ENCODE measurements at regions not wholly inside any gene's neighbourhood (a gene's known extent, or its start where the extent isn't known, plus 50 kb on each side); places are given as distances from the start of the nearest gene placed in this dataset.

DNA sequence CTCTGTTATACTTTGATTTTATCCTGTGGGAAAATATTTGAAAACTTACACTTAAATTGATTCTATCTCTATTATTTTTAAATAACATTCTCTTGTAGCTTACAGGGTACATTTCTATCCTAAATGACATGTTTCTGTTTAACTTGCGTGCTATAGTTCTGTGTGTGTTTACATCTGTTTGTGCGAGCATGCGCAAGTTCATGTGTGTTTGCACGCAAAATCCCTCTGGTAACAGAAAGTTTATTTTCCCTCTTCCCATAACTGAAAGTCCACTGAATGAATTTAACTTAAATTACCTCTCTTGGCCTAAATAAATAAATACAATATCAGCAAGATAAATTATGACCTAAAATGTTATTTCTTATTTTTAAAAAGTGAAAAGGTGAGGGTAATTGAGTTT lies 117.3 kb upstream of the NEO1 start:
- H3K4me2 ChIP-seq (ENCODE audit: insufficient read depth, low read length) = no peak overlapping the region
- no peaks in the 10 kb centered on the region for H3K79me2 ChIP-seq (ENCODE audit: insufficient read depth, low read length)
- H4K20me1 ChIP-seq (ENCODE audit: insufficient read depth, low read length) = no peaks in the 10 kb centered on the region
- no peaks in the 10 kb centered on the region for H3K9me3 ChIP-seq (ENCODE audit: insufficient read depth, low read length, severe bottlenecking)
- no peak for DNase-seq
- no peak for ATAC-seq (ENCODE audit: insufficient read depth, low read depth)
- TF ChIP-seq, protein P1, sequence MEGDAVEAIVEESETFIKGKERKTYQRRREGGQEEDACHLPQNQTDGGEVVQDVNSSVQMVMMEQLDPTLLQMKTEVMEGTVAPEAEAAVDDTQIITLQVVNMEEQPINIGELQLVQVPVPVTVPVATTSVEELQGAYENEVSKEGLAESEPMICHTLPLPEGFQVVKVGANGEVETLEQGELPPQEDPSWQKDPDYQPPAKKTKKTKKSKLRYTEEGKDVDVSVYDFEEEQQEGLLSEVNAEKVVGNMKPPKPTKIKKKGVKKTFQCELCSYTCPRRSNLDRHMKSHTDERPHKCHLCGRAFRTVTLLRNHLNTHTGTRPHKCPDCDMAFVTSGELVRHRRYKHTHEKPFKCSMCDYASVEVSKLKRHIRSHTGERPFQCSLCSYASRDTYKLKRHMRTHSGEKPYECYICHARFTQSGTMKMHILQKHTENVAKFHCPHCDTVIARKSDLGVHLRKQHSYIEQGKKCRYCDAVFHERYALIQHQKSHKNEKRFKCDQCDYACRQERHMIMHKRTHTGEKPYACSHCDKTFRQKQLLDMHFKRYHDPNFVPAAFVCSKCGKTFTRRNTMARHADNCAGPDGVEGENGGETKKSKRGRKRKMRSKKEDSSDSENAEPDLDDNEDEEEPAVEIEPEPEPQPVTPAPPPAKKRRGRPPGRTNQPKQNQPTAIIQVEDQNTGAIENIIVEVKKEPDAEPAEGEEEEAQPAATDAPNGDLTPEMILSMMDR (IDR thresholded peaks at IDR 0.05; ENCODE audit: borderline replicate concordance, extremely low read depth, low read length, poor library complexity, severe bottlenecking) = no peak
- TF ChIP-seq EZH2 (IDR thresholded peaks at IDR 0.05; ENCODE audit: borderline replicate concordance, low read depth, low read length, severe bottlenecking) = no peak
- H3K4me3 ChIP-seq (ENCODE audit: low read depth in 1 of 2, low read length in 2 of 2) = no peak overlapping the region
- no peak overlapping the region for H3K27ac ChIP-seq (ENCODE audit: low read length)
- no peak overlapping the region for H3K9ac ChIP-seq (ENCODE audit: low read depth, low read length)
- H3K36me3 ChIP-seq (ENCODE audit: insufficient read depth, low read length) = no peaks in the 10 kb centered on the region
- H3K27me3 ChIP-seq (ENCODE audit: insufficient read depth, low read length, poor library complexity) = no peaks in the 10 kb centered on the region
- no peak overlapping the region for H2AFZ ChIP-seq (ENCODE audit: low read depth, low read length)
- H3K4me1 ChIP-seq (ENCODE audit: insufficient read depth, low read length) = no peaks in the 10 kb centered on the region

DNA sequence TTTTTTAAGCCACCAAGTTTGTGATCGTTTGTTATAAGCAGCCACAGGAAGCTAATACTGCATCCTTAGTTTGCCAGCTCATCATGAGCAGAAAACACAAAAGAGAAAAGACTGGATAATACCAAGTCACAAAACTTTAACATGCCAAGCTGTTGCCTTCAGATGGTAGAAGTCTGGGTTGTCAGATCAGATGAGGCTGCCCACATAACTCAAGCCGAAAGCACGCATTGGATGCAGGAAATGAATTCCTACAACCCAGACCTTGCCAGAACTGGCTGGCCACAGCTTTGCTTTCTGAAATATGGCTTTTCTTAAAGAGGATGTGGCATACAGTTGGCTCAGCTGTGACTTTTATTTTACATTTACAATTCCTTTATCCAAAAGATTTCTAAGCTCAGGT lies 118.3 kb upstream of the NEO1 start:
- no peak for TF ChIP-seq EZH2 (IDR thresholded peaks at IDR 0.05; ENCODE audit: borderline replicate concordance, low read depth, low read length, severe bottlenecking)
- TF ChIP-seq, protein P1 (IDR thresholded peaks at IDR 0.05; ENCODE audit: borderline replicate concordance, extremely low read depth, low read length, poor library complexity, severe bottlenecking) = no peak
- Histone ChIP-seq H3K27ac (ENCODE audit: low read length) (no peak overlapping the region), H3K9me3 (ENCODE audit: insufficient read depth, low read length, severe bottlenecking) (no peaks in the 10 kb centered on the region), H3K79me2 (ENCODE audit: insufficient read depth, low read length) (no peaks in the 10 kb centered on the region), H4K20me1 (ENCODE audit: insufficient read depth, low read length) (no peaks in the 10 kb centered on the region), H3K27me3 (ENCODE audit: insufficient read depth, low read length, poor library complexity) (no peaks in the 10 kb centered on the region), H2AFZ (ENCODE audit: low read depth, low read length) (no peak overlapping the region), H3K4me1 (ENCODE audit: insufficient read depth, low read length) (no peaks in the 10 kb centered on the region), H3K9ac (ENCODE audit: low read depth, low read length) (no peak overlapping the region), H3K36me3 (ENCODE audit: insufficient read depth, low read length) (no peaks in the 10 kb centered on the region), H3K4me3 (ENCODE audit: low read depth in 1 of 2, low read length in 2 of 2) (no peak overlapping the region), H3K4me2 (ENCODE audit: insufficient read depth, low read length) (no peak overlapping the region)
- ATAC-seq (ENCODE audit: insufficient read depth, low read depth) (no peak), DNase-seq (no peak)

DNA sequence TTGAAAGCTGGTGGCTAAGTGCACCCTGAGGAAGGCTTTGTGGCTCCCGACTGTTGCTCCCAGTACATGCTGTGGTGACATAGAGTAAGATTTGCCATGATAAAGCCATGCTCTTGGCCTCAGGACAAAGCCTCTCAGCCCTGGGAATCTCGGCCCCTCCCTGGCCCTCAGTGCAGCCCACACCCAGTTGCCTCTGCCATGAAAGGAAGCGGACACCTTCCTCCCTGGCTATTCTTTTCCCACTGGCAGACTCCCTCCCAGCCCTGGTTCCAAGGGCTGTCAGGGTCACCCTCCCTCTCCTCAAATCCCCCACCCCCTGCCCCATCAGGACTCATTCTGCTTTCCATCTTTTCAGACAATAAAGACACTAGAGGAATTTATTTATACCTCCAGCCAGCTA lies 119.8 kb upstream of the NEO1 start:
- Histone ChIP-seq H2AFZ (ENCODE audit: low read depth, low read length) (no peak overlapping the region), H3K36me3 (ENCODE audit: insufficient read depth, low read length) (no peaks in the 10 kb centered on the region), H4K20me1 (ENCODE audit: insufficient read depth, low read length) (no peaks in the 10 kb centered on the region), H3K9me3 (ENCODE audit: insufficient read depth, low read length, severe bottlenecking) (no peaks in the 10 kb centered on the region), H3K27me3 (ENCODE audit: insufficient read depth, low read length, poor library complexity) (no peaks in the 10 kb centered on the region), H3K4me2 (ENCODE audit: insufficient read depth, low read length) (no peak overlapping the region), H3K4me3 (ENCODE audit: low read depth in 1 of 2, low read length in 2 of 2) (no peak overlapping the region), H3K4me1 (ENCODE audit: insufficient read depth, low read length) (no peaks in the 10 kb centered on the region), H3K27ac (ENCODE audit: low read length) (no peak overlapping the region), H3K9ac (ENCODE audit: low read depth, low read length) (no peak overlapping the region), H3K79me2 (ENCODE audit: insufficient read depth, low read length) (no peaks in the 10 kb centered on the region)
- TF ChIP-seq EZH2 (IDR thresholded peaks at IDR 0.05; ENCODE audit: borderline replicate concordance, low read depth, low read length, severe bottlenecking) = no peak
- TF ChIP-seq, protein P1 (IDR thresholded peaks at IDR 0.05; ENCODE audit: borderline replicate concordance, extremely low read depth, low read length, poor library complexity, severe bottlenecking) = no peak
- DNase-seq = no peak
- no peak for ATAC-seq (ENCODE audit: insufficient read depth, low read depth)

DNA sequence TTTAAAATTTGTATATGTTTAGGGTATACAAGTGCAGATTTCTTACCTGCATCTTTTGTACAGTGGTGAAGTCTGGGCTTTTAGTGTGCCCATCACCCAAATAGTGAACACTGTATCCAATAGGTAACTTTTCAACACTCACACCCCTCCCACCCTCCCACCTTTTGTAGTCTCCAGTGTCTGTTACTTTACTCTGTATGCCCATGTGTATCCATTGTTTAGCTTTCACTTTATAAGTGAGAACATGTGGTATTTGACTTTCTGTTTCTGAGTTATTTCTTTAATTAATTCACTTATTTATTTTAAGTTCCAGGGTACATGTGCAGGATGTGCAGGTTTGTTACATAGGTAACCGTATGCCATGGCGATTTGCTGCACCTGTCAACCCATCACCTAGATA lies 124.8 kb upstream of the NEO1 start:
- no peak for ATAC-seq (ENCODE audit: insufficient read depth, low read depth)

More for the DNA sequence above, 124.8 kb upstream of the NEO1 start:
- Histone ChIP-seq H3K27me3 (ENCODE audit: insufficient read depth, low read length, poor library complexity) (peaks cover 8% of the 10 kb centered on the region), H4K20me1 (ENCODE audit: insufficient read depth, low read length) (no peaks in the 10 kb centered on the region), H3K4me1 (ENCODE audit: insufficient read depth, low read length) (no peaks in the 10 kb centered on the region), H2AFZ (ENCODE audit: low read depth, low read length) (no peak overlapping the region), H3K4me3 (ENCODE audit: low read depth in 1 of 2, low read length in 2 of 2) (no peak overlapping the region), H3K9me3 (ENCODE audit: insufficient read depth, low read length, severe bottlenecking) (no peaks in the 10 kb centered on the region), H3K4me2 (ENCODE audit: insufficient read depth, low read length) (no peak overlapping the region), H3K36me3 (ENCODE audit: insufficient read depth, low read length) (no peaks in the 10 kb centered on the region), H3K79me2 (ENCODE audit: insufficient read depth, low read length) (no peaks in the 10 kb centered on the region), H3K27ac (ENCODE audit: low read length) (no peak overlapping the region), H3K9ac (ENCODE audit: low read depth, low read length) (no peak overlapping the region)
- no peak for DNase-seq
- TF ChIP-seq, protein P1 (IDR thresholded peaks at IDR 0.05; ENCODE audit: borderline replicate concordance, extremely low read depth, low read length, poor library complexity, severe bottlenecking) = no peak
- no peak for TF ChIP-seq EZH2 (IDR thresholded peaks at IDR 0.05; ENCODE audit: borderline replicate concordance, low read depth, low read length, severe bottlenecking)
